ENCODE measurements at regions not wholly inside any gene's neighbourhood (a gene's known extent, or its start where the extent isn't known, plus 50 kb on each side); places are given as distances from the start of the nearest gene placed in this dataset.
"Not testable (repeated sequence)": the region's sequence is repeated elsewhere in the genome, so short reads cannot be mapped to it uniquely, and the experiment has no call there.

- no peaks in the 10 kb centered on the region for H3K36me3 ChIP-seq
- peaks cover 10 to 16% of the 10 kb centered on the region in 2 donors for H3K4me1 ChIP-seq
- no peaks in the 10 kb centered on the region for H3K27me3 ChIP-seq
- ATAC-seq (no peak), DNase-seq (no peak)
- intact Hi-C loops (cut with DNase I; ENCODE audit: low total_unique reads) (loop anchor here (2.0 kb wide), 1 partner anchor 45 kb away; no protein-coding TSS in a partner anchor), in situ Hi-C loops (cut with MboI; ENCODE audit: low sequenced_read_pairs in 4 of 4) (loop anchor here in 2 of 4 donors (25.0 kb wide), 1 partner anchor 166 kb away; no protein-coding TSS in a partner anchor)
- H3K4me3 ChIP-seq = no peak overlapping the region
- no peaks in the 10 kb centered on the region for H3K9me3 ChIP-seq
- no peak for TF ChIP-seq POLR2A (IDR thresholded peaks at IDR 0.05)
- TF ChIP-seq, protein P1, sequence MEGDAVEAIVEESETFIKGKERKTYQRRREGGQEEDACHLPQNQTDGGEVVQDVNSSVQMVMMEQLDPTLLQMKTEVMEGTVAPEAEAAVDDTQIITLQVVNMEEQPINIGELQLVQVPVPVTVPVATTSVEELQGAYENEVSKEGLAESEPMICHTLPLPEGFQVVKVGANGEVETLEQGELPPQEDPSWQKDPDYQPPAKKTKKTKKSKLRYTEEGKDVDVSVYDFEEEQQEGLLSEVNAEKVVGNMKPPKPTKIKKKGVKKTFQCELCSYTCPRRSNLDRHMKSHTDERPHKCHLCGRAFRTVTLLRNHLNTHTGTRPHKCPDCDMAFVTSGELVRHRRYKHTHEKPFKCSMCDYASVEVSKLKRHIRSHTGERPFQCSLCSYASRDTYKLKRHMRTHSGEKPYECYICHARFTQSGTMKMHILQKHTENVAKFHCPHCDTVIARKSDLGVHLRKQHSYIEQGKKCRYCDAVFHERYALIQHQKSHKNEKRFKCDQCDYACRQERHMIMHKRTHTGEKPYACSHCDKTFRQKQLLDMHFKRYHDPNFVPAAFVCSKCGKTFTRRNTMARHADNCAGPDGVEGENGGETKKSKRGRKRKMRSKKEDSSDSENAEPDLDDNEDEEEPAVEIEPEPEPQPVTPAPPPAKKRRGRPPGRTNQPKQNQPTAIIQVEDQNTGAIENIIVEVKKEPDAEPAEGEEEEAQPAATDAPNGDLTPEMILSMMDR (IDR thresholded peaks at IDR 0.05 in 4 of 5, conservative IDR thresholded peaks at IDR 0.05 in 1 of 5) = no peak
- H3K27ac ChIP-seq = peak overlapping the region in 1 of 4 donors; percentile 23
Observed at GRCh38 chr20:50453533-50454244, 56.5 kb upstream of the PTPN1 start.

DNA sequence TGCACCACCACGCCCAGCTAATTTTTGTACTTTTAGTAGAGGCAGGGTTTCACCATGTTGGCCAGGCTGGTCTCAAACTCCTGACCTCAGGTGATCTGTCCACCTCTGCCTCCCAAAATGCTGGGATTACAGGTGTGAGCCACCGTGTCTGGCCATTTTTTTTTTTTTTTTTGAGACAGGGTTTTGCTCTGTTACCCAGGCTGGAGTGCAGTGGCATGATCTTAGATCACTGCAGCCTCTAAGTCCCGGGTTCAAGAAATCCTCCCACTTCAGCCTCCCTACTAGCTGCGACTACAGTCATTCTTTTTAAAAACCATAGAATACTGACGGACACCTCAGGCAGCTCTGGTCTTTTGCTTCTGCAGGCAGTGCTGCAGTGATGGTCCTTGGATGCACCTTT lies 54.9 kb upstream of the PTPN1 start:
- DNase-seq; intact Hi-C loops (cut with DNase I; ENCODE audit: low total_unique reads); H3K4me3 ChIP-seq; H3K9me3 ChIP-seq; ATAC-seq; H3K27me3 ChIP-seq; H3K36me3 ChIP-seq; H3K27ac ChIP-seq: not testable (repeated sequence)
- peaks cover 10 to 16% of the 10 kb centered on the region in 2 donors for H3K4me1 ChIP-seq
- in situ Hi-C loops (cut with MboI; ENCODE audit: low sequenced_read_pairs in 4 of 4) = loop anchor here in 2 of 4 donors (5.0 to 25.0 kb wide), 2 partner anchors 53 to 168 kb away; no protein-coding TSS in a partner anchor

- DNase-seq (no peak), ATAC-seq (no peak)
- Histone ChIP-seq H3K27me3 (no peaks in the 10 kb centered on the region), H3K4me1 (peaks cover 15 to 18% of the 10 kb centered on the region in 2 donors), H3K27ac (peak overlapping the region in 1 of 4 donors; percentile 10), H3K9me3 (no peaks in the 10 kb centered on the region), H3K4me3 (no peak overlapping the region), H3K36me3 (no peaks in the 10 kb centered on the region)
- TF ChIP-seq POLR2A (IDR thresholded peaks at IDR 0.05) = no peak
- TF ChIP-seq, protein P1 (IDR thresholded peaks at IDR 0.05 in 4 of 5, conservative IDR thresholded peaks at IDR 0.05 in 1 of 5) = no peak
- in situ Hi-C loops (cut with MboI; ENCODE audit: low sequenced_read_pairs in 4 of 4) = loop anchor here in 2 of 4 donors (5.0 to 25.0 kb wide), 2 partner anchors 54 to 169 kb away; no protein-coding TSS in a partner anchor
- intact Hi-C loops (cut with DNase I; ENCODE audit: low total_unique reads) = no loop called here
Observed at GRCh38 chr20:50455656-50456451, 54.3 kb upstream of the PTPN1 start.

DNA sequence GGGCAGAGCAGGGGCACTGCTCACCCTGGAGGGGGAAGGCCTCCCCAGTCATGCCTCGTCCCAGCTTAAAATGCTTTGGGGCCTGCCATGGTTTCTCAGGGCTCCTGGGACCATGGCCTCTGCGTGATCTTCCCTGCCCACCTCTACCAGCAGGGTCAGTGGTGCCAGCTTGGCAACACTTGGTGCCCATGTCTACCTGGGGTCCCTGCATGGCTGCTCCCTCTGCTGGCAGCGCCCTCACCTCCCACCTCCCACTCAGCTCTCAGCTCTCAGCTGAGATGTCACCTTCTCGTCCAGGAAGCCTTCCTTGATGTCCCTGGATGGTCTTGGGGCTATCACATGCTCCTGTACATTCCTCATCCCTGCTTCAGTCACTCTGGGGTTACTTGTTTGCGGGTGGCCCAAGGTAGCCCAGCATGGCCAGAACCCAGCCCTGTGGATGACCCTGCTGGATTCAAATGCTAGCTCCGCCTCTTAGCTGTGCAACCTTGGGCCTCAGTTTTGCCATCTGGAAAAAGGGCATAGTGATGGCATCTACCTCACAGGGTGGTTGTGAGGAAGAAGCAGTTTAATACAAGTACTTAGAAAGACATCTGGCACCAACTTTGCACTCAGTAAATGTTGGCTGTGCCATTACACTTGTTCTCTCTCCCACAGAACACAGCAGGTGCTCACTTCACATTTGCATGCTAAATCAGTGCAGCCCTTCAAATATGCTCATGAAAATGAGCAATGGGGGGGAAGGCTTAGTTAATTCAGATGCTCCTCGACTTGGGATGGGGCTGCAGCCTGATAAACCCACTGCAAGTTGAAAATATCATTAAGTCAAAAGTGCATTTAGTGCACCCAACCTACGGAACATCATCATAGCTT lies 53.5 kb upstream of the PTPN1 start:
- H3K27me3 ChIP-seq = no peaks in the 10 kb centered on the region
- peak overlapping the region in 1 of 4 donors; percentile 10 for H3K27ac ChIP-seq
- no peaks in the 10 kb centered on the region for H3K36me3 ChIP-seq
- ATAC-seq = no peak
- no peak for DNase-seq
- TF ChIP-seq, protein P1 (IDR thresholded peaks at IDR 0.05 in 4 of 5, conservative IDR thresholded peaks at IDR 0.05 in 1 of 5) = peak in 1 of 5 experiments; percentile 5
- TF ChIP-seq POLR2A (IDR thresholded peaks at IDR 0.05) = no peak
- in situ Hi-C loops (cut with MboI; ENCODE audit: low sequenced_read_pairs in 4 of 4) = loop anchor here in 2 of 4 donors (5.0 to 25.0 kb wide), 2 partner anchors 54 to 169 kb away; no protein-coding TSS in a partner anchor
- peaks cover 8 to 12% of the 10 kb centered on the region in 2 donors for H3K4me1 ChIP-seq
- no peaks in the 10 kb centered on the region for H3K9me3 ChIP-seq
- intact Hi-C loops (cut with DNase I; ENCODE audit: low total_unique reads) = no loop called here
- H3K4me3 ChIP-seq = no peak overlapping the region

Measured in gastrocnemius medialis (tissue), 4 donors.